ENCODE measurements at regions not wholly inside any gene's neighbourhood (a gene's known extent, or its start where the extent isn't known, plus 50 kb on each side); places are given as distances from the start of the nearest gene placed in this dataset.

GRCh38 chr1:88266051-88266450 lies 418.0 kb upstream of the PKN2 start:
- TF ChIP-seq CTCF (IDR thresholded peaks at IDR 0.05) (no peak), POLR2A (IDR thresholded peaks at IDR 0.05) (no peak)
